ENCODE measurements at regions not wholly inside any gene's neighbourhood (a gene's known extent, or its start where the extent isn't known, plus 50 kb on each side); places are given as distances from the start of the nearest gene placed in this dataset.

- H3K36me3 ChIP-seq (ENCODE audit: control insufficient read depth, insufficient read depth, low read length) = no peaks in the 10 kb centered on the region
Observed at GRCh38 chr12:45654002-45654665, 75.4 kb upstream of the ARID2 start.

GRCh38 chr12:45655186-45655585 lies 74.3 kb upstream of the ARID2 start:
- no peak overlapping the region for H3K27ac ChIP-seq (ENCODE audit: low read depth, low read length)
- H3K9ac ChIP-seq (ENCODE audit: low read depth, low read length) = no peak overlapping the region
- no peaks in the 10 kb centered on the region for H3K27me3 ChIP-seq (ENCODE audit: control insufficient read depth, insufficient read depth, low read length)
- H3K4me3 ChIP-seq (ENCODE audit: low read depth, low read length) = no peak overlapping the region
- H3K4me1 ChIP-seq (ENCODE audit: control insufficient read depth, insufficient read depth, low read length) = no peaks in the 10 kb centered on the region
- no peaks in the 10 kb centered on the region for H3K36me3 ChIP-seq (ENCODE audit: control insufficient read depth, insufficient read depth, low read length)
- no peaks in the 10 kb centered on the region for H3K9me3 ChIP-seq (ENCODE audit: control insufficient read depth, insufficient read depth, low read length)

More at GRCh38 chr12:45654002-45654665, 75.4 kb upstream of the ARID2 start:
- H3K27me3 ChIP-seq (ENCODE audit: control insufficient read depth, insufficient read depth, low read length) = no peaks in the 10 kb centered on the region
- H3K4me1 ChIP-seq (ENCODE audit: control insufficient read depth, insufficient read depth, low read length) = no peaks in the 10 kb centered on the region
- no peak overlapping the region for H3K27ac ChIP-seq (ENCODE audit: low read depth, low read length)
- H3K9ac ChIP-seq (ENCODE audit: low read depth, low read length) = no peak overlapping the region
- no peaks in the 10 kb centered on the region for H3K9me3 ChIP-seq (ENCODE audit: control insufficient read depth, insufficient read depth, low read length)
- no peak overlapping the region for H3K4me3 ChIP-seq (ENCODE audit: low read depth, low read length)

- H3K36me3 ChIP-seq (ENCODE audit: control insufficient read depth, insufficient read depth, low read length) = no peaks in the 10 kb centered on the region
- no peak overlapping the region for H3K9ac ChIP-seq (ENCODE audit: low read depth, low read length)
- H3K27me3 ChIP-seq (ENCODE audit: control insufficient read depth, insufficient read depth, low read length) = no peaks in the 10 kb centered on the region
- no peaks in the 10 kb centered on the region for H3K4me1 ChIP-seq (ENCODE audit: control insufficient read depth, insufficient read depth, low read length)
- H3K27ac ChIP-seq (ENCODE audit: low read depth, low read length) = no peak overlapping the region
- no peaks in the 10 kb centered on the region for H3K9me3 ChIP-seq (ENCODE audit: control insufficient read depth, insufficient read depth, low read length)
- H3K4me3 ChIP-seq (ENCODE audit: low read depth, low read length) = no peak overlapping the region
Observed at GRCh38 chr12:45655743-45656142, 73.8 kb upstream of the ARID2 start.

- Histone ChIP-seq H3K27ac (ENCODE audit: low read depth, low read length) (no peak overlapping the region), H3K4me3 (ENCODE audit: low read depth, low read length) (no peak overlapping the region), H3K9ac (ENCODE audit: low read depth, low read length) (no peak overlapping the region), H3K4me1 (ENCODE audit: control insufficient read depth, insufficient read depth, low read length) (no peaks in the 10 kb centered on the region), H3K27me3 (ENCODE audit: control insufficient read depth, insufficient read depth, low read length) (no peaks in the 10 kb centered on the region), H3K9me3 (ENCODE audit: control insufficient read depth, insufficient read depth, low read length) (no peaks in the 10 kb centered on the region), H3K36me3 (ENCODE audit: control insufficient read depth, insufficient read depth, low read length) (no peaks in the 10 kb centered on the region)
Observed at GRCh38 chr12:45658020-45658419, 71.5 kb upstream of the ARID2 start.

GRCh38 chr12:45660330-45660729 lies 69.2 kb upstream of the ARID2 start:
- H3K4me3 ChIP-seq (ENCODE audit: low read depth, low read length) = no peak overlapping the region
- H3K9ac ChIP-seq (ENCODE audit: low read depth, low read length) = no peak overlapping the region
- H3K9me3 ChIP-seq (ENCODE audit: control insufficient read depth, insufficient read depth, low read length) = no peaks in the 10 kb centered on the region
- H3K4me1 ChIP-seq (ENCODE audit: control insufficient read depth, insufficient read depth, low read length) = no peaks in the 10 kb centered on the region
- no peak overlapping the region for H3K27ac ChIP-seq (ENCODE audit: low read depth, low read length)
- no peaks in the 10 kb centered on the region for H3K36me3 ChIP-seq (ENCODE audit: control insufficient read depth, insufficient read depth, low read length)
- H3K27me3 ChIP-seq (ENCODE audit: control insufficient read depth, insufficient read depth, low read length) = no peaks in the 10 kb centered on the region

- H3K9ac ChIP-seq (ENCODE audit: low read depth, low read length) = no peak overlapping the region
- no peaks in the 10 kb centered on the region for H3K36me3 ChIP-seq (ENCODE audit: control insufficient read depth, insufficient read depth, low read length)
- no peak overlapping the region for H3K4me3 ChIP-seq (ENCODE audit: low read depth, low read length)
- H3K27me3 ChIP-seq (ENCODE audit: control insufficient read depth, insufficient read depth, low read length) = no peaks in the 10 kb centered on the region
- no peak overlapping the region for H3K27ac ChIP-seq (ENCODE audit: low read depth, low read length)
- no peaks in the 10 kb centered on the region for H3K9me3 ChIP-seq (ENCODE audit: control insufficient read depth, insufficient read depth, low read length)
- H3K4me1 ChIP-seq (ENCODE audit: control insufficient read depth, insufficient read depth, low read length) = no peaks in the 10 kb centered on the region
Observed at GRCh38 chr12:45663455-45663854, 66.1 kb upstream of the ARID2 start.

- no peak overlapping the region for H3K9ac ChIP-seq (ENCODE audit: low read depth, low read length)
- H3K4me1 ChIP-seq (ENCODE audit: control insufficient read depth, insufficient read depth, low read length) = no peaks in the 10 kb centered on the region
- no peak overlapping the region for H3K4me3 ChIP-seq (ENCODE audit: low read depth, low read length)
- no peak overlapping the region for H3K27ac ChIP-seq (ENCODE audit: low read depth, low read length)
- no peaks in the 10 kb centered on the region for H3K27me3 ChIP-seq (ENCODE audit: control insufficient read depth, insufficient read depth, low read length)
- H3K36me3 ChIP-seq (ENCODE audit: control insufficient read depth, insufficient read depth, low read length) = no peaks in the 10 kb centered on the region
- no peaks in the 10 kb centered on the region for H3K9me3 ChIP-seq (ENCODE audit: control insufficient read depth, insufficient read depth, low read length)
Observed at GRCh38 chr12:45665941-45666340, 63.6 kb upstream of the ARID2 start.

GRCh38 chr12:45666396-45666795 lies 63.1 kb upstream of the ARID2 start:
- Histone ChIP-seq H3K9ac (ENCODE audit: low read depth, low read length) (no peak overlapping the region), H3K9me3 (ENCODE audit: control insufficient read depth, insufficient read depth, low read length) (no peaks in the 10 kb centered on the region)

GRCh38 chr12:45666816-45667215 lies 62.7 kb upstream of the ARID2 start:
- Histone ChIP-seq H3K27me3 (ENCODE audit: control insufficient read depth, insufficient read depth, low read length) (no peaks in the 10 kb centered on the region), H3K36me3 (ENCODE audit: control insufficient read depth, insufficient read depth, low read length) (no peaks in the 10 kb centered on the region), H3K4me1 (ENCODE audit: control insufficient read depth, insufficient read depth, low read length) (no peaks in the 10 kb centered on the region), H3K27ac (ENCODE audit: low read depth, low read length) (no peak overlapping the region), H3K9ac (ENCODE audit: low read depth, low read length) (no peak overlapping the region), H3K4me3 (ENCODE audit: low read depth, low read length) (no peak overlapping the region), H3K9me3 (ENCODE audit: control insufficient read depth, insufficient read depth, low read length) (no peaks in the 10 kb centered on the region)

More at GRCh38 chr12:45666396-45666795, 63.1 kb upstream of the ARID2 start:
- Histone ChIP-seq H3K36me3 (ENCODE audit: control insufficient read depth, insufficient read depth, low read length) (no peaks in the 10 kb centered on the region), H3K27me3 (ENCODE audit: control insufficient read depth, insufficient read depth, low read length) (no peaks in the 10 kb centered on the region), H3K4me3 (ENCODE audit: low read depth, low read length) (no peak overlapping the region), H3K4me1 (ENCODE audit: control insufficient read depth, insufficient read depth, low read length) (no peaks in the 10 kb centered on the region), H3K27ac (ENCODE audit: low read depth, low read length) (no peak overlapping the region)

GRCh38 chr12:45667761-45668160 lies 61.7 kb upstream of the ARID2 start:
- Histone ChIP-seq H3K27ac (ENCODE audit: low read depth, low read length) (no peak overlapping the region), H3K27me3 (ENCODE audit: control insufficient read depth, insufficient read depth, low read length) (no peaks in the 10 kb centered on the region), H3K4me1 (ENCODE audit: control insufficient read depth, insufficient read depth, low read length) (no peaks in the 10 kb centered on the region), H3K9ac (ENCODE audit: low read depth, low read length) (no peak overlapping the region), H3K9me3 (ENCODE audit: control insufficient read depth, insufficient read depth, low read length) (no peaks in the 10 kb centered on the region), H3K36me3 (ENCODE audit: control insufficient read depth, insufficient read depth, low read length) (no peaks in the 10 kb centered on the region), H3K4me3 (ENCODE audit: low read depth, low read length) (no peak overlapping the region)

- Histone ChIP-seq H3K4me1 (ENCODE audit: control insufficient read depth, insufficient read depth, low read length) (no peaks in the 10 kb centered on the region), H3K9ac (ENCODE audit: low read depth, low read length) (no peak overlapping the region), H3K9me3 (ENCODE audit: control insufficient read depth, insufficient read depth, low read length) (no peaks in the 10 kb centered on the region), H3K36me3 (ENCODE audit: control insufficient read depth, insufficient read depth, low read length) (no peaks in the 10 kb centered on the region), H3K27me3 (ENCODE audit: control insufficient read depth, insufficient read depth, low read length) (no peaks in the 10 kb centered on the region), H3K27ac (ENCODE audit: low read depth, low read length) (no peak overlapping the region), H3K4me3 (ENCODE audit: low read depth, low read length) (no peak overlapping the region)
Observed at GRCh38 chr12:45668641-45669040, 60.9 kb upstream of the ARID2 start.

All from HUES48 (cell line).